ENCODE measurements at regions not wholly inside any gene's neighbourhood (a gene's known extent, or its start where the extent isn't known, plus 50 kb on each side); places are given as distances from the start of the nearest gene placed in this dataset.
A peak's percentile ranks its signal among the peaks of the same experiment; 100 is the strongest.

DNA sequence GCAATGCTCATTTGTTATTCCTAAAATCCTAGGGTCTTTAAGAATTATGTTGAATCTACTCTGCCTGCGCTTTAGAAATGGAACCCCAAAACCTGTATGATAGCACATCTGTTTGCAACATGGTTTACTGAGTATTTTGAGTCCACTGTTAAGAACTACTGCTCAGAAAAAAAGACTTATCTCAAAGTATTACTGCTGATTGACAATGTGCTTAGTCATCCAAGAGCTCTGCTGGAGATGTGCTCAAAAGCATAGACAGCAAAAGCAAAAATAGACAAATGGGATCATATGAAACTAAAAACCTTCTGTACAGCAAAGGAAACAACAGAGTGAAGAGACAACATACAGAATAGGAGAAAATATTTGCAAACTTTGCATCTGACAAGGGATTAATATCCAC, 107.0 kb downstream of the CTH start:
- H3K4me3 ChIP-seq (ENCODE audit: insufficient read depth, low read length): no peak overlapping the region
- no peaks in the 10 kb centered on the region for H3K4me1 ChIP-seq (ENCODE audit: insufficient read depth, low read length)
- no peaks in the 10 kb centered on the region for H3K9me3 ChIP-seq (ENCODE audit: low read depth, low read length)
- H3K27ac ChIP-seq (ENCODE audit: low read depth, low read length): no peak overlapping the region
- TF ChIP-seq, protein P1, sequence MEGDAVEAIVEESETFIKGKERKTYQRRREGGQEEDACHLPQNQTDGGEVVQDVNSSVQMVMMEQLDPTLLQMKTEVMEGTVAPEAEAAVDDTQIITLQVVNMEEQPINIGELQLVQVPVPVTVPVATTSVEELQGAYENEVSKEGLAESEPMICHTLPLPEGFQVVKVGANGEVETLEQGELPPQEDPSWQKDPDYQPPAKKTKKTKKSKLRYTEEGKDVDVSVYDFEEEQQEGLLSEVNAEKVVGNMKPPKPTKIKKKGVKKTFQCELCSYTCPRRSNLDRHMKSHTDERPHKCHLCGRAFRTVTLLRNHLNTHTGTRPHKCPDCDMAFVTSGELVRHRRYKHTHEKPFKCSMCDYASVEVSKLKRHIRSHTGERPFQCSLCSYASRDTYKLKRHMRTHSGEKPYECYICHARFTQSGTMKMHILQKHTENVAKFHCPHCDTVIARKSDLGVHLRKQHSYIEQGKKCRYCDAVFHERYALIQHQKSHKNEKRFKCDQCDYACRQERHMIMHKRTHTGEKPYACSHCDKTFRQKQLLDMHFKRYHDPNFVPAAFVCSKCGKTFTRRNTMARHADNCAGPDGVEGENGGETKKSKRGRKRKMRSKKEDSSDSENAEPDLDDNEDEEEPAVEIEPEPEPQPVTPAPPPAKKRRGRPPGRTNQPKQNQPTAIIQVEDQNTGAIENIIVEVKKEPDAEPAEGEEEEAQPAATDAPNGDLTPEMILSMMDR (IDR thresholded peaks at IDR 0.05; ENCODE audit: extremely low read depth, low read depth, low read length): no peak
- no peak for DNase-seq (ENCODE audit: insufficient read length, low spot score, missing footprints)
- no peaks in the 10 kb centered on the region for H4K20me1 ChIP-seq (ENCODE audit: insufficient read depth, low read length)
- no peak overlapping the region for H2AFZ ChIP-seq (ENCODE audit: low read length)
- no peaks in the 10 kb centered on the region for H3K27me3 ChIP-seq (ENCODE audit: insufficient read depth, low read length)
- H3K36me3 ChIP-seq (ENCODE audit: insufficient read depth, low read length): no peaks in the 10 kb centered on the region
- H3K79me2 ChIP-seq (ENCODE audit: insufficient read depth, low read length): no peaks in the 10 kb centered on the region
- no peak overlapping the region for H3K4me2 ChIP-seq (ENCODE audit: insufficient read depth, low read length)

DNA sequence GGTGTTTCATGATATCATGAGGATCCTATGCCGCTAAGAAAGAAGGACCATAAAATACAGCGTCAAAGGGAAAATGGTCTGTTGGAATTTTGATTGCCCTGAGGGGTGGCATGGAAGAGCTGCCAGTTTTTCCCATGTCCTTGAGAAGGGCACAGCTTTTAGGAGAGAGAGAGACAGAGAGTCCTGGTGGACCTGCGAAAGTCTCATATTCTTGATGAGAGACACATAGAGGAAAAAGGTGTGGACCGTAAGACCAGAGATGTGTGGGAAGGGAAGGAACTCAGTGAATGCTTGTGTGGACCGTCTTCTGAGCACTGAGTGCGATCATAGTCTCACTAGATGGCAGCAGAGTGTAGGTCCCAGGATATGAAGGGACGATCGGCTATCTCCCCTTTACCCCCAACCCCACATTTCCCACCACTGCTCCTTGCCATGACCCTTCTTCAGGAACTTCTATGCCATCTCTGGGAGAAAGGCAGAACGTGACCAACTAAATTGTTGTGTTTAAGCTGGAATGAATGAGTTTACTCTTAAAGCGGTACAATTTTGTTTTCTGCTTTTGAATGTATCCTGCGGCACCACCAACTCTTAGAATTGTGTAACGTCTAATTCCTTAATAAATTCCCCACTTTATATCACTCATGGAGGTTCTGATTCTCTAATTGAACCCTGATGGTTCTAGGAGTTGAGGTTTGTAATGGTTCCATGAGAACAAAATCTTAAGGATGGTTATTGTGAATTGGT, 117.7 kb downstream of the CTH start:
- no peaks in the 10 kb centered on the region for H3K27me3 ChIP-seq (ENCODE audit: insufficient read depth, low read length)
- no peaks in the 10 kb centered on the region for H3K36me3 ChIP-seq (ENCODE audit: insufficient read depth, low read length)
- TF ChIP-seq, protein P1 (IDR thresholded peaks at IDR 0.05; ENCODE audit: extremely low read depth, low read depth, low read length): peak; percentile 70
- H3K9me3 ChIP-seq (ENCODE audit: low read depth, low read length): no peaks in the 10 kb centered on the region
- DNase-seq (ENCODE audit: insufficient read length, low spot score, missing footprints): no peak
- H3K4me3 ChIP-seq (ENCODE audit: insufficient read depth, low read length): no peak overlapping the region
- H2AFZ ChIP-seq (ENCODE audit: low read length): no peak overlapping the region
- no peak overlapping the region for H3K4me2 ChIP-seq (ENCODE audit: insufficient read depth, low read length)
- H3K4me1 ChIP-seq (ENCODE audit: insufficient read depth, low read length): no peaks in the 10 kb centered on the region
- H3K27ac ChIP-seq (ENCODE audit: low read depth, low read length): no peak overlapping the region
- no peaks in the 10 kb centered on the region for H3K79me2 ChIP-seq (ENCODE audit: insufficient read depth, low read length)
- H4K20me1 ChIP-seq (ENCODE audit: insufficient read depth, low read length): no peaks in the 10 kb centered on the region

DNA sequence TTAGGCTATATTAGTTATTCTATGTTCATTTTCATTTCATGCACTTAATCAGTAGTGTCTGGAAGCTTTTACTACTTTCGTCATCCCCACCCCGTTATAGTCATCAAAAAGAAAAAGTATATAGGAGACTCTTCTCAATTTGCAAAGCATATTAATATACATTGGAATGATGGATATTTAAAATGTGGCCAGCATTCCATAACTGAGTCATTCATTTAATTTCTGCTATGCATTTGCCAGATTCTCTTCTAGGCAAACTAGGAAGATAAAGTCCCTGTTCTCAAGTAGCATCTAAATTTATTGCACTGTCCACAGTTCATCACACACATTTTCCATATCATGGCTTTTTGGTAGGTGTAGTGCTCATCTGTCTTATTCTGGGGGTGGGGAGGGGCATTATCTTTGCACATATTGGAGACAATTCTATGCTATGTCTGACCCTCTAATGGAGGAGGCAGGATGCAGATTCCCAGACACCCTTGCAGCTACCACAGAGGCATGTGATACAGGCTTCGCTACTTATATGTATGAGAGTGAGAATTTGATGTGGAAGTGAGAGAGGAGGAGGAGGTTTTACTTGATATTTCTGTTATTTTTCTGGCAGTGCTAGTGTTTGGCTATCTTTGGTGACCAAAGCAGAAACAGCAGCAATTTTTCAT, 125.8 kb downstream of the CTH start:
- no peaks in the 10 kb centered on the region for H3K36me3 ChIP-seq (ENCODE audit: insufficient read depth, low read length)
- TF ChIP-seq, protein P1 (IDR thresholded peaks at IDR 0.05; ENCODE audit: extremely low read depth, low read depth, low read length): no peak
- no peak overlapping the region for H3K4me3 ChIP-seq (ENCODE audit: insufficient read depth, low read length)
- no peaks in the 10 kb centered on the region for H3K9me3 ChIP-seq (ENCODE audit: low read depth, low read length)
- no peaks in the 10 kb centered on the region for H3K4me1 ChIP-seq (ENCODE audit: insufficient read depth, low read length)
- no peaks in the 10 kb centered on the region for H3K79me2 ChIP-seq (ENCODE audit: insufficient read depth, low read length)
- H3K27me3 ChIP-seq (ENCODE audit: insufficient read depth, low read length): no peaks in the 10 kb centered on the region
- H2AFZ ChIP-seq (ENCODE audit: low read length): no peak overlapping the region
- no peaks in the 10 kb centered on the region for H4K20me1 ChIP-seq (ENCODE audit: insufficient read depth, low read length)
- no peak overlapping the region for H3K4me2 ChIP-seq (ENCODE audit: insufficient read depth, low read length)
- no peak overlapping the region for H3K27ac ChIP-seq (ENCODE audit: low read depth, low read length)
- no peak for DNase-seq (ENCODE audit: insufficient read length, low spot score, missing footprints)

DNA sequence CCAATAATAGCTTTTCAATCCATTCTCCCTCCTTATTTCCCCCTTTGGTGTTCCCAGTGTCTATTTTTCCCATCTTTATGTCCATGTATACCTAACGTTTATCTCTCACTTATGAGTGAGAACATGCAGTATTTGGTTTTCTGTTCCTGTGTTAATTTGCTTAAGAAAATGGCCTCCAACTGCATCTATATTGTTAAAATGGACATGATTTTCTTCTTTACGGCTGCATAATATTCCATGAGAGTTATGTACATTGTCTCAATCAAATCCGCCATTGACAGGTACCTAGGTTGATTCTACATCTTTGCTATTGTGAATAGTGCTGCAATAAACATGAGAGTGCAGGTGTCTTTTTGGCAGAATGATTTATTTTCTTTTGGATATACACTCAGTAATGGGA, 126.7 kb downstream of the CTH start:
- no peaks in the 10 kb centered on the region for H3K4me1 ChIP-seq (ENCODE audit: insufficient read depth, low read length)
- H3K79me2 ChIP-seq (ENCODE audit: insufficient read depth, low read length): no peaks in the 10 kb centered on the region
- no peak overlapping the region for H3K4me3 ChIP-seq (ENCODE audit: insufficient read depth, low read length)
- H3K27me3 ChIP-seq (ENCODE audit: insufficient read depth, low read length): no peaks in the 10 kb centered on the region
- no peak overlapping the region for H2AFZ ChIP-seq (ENCODE audit: low read length)
- no peaks in the 10 kb centered on the region for H3K36me3 ChIP-seq (ENCODE audit: insufficient read depth, low read length)
- no peak overlapping the region for H3K4me2 ChIP-seq (ENCODE audit: insufficient read depth, low read length)
- no peak overlapping the region for H3K27ac ChIP-seq (ENCODE audit: low read depth, low read length)
- no peaks in the 10 kb centered on the region for H4K20me1 ChIP-seq (ENCODE audit: insufficient read depth, low read length)
- DNase-seq (ENCODE audit: insufficient read length, low spot score, missing footprints): no peak
- TF ChIP-seq, protein P1 (IDR thresholded peaks at IDR 0.05; ENCODE audit: extremely low read depth, low read depth, low read length): no peak
- no peaks in the 10 kb centered on the region for H3K9me3 ChIP-seq (ENCODE audit: low read depth, low read length)

All from osteoblast (primary cell).